ENCODE measurements at regions not wholly inside any gene's neighbourhood (a gene's known extent, or its start where the extent isn't known, plus 50 kb on each side); places are given as distances from the start of the nearest gene placed in this dataset.

GRCh38 chr5:158209219-158209908, 350.4 kb upstream of the CLINT1 start:
- 82 to 86% methylated on average over 5 of the region's 5 CpGs for WGBS, 2 donors
- H3K9ac ChIP-seq (ENCODE audit: insufficient read depth in 1 of 2, low read length in 2 of 2) = no peak overlapping the region
- H3K4me1 ChIP-seq (ENCODE audit: control insufficient read depth in 5 of 5, insufficient read depth in 5 of 5, low read length in 5 of 5) = no peaks in the 10 kb centered on the region
- H3K27me3 ChIP-seq (ENCODE audit: control insufficient read depth in 3 of 3, insufficient read depth in 3 of 3, low read length in 2 of 3) = no peaks in the 10 kb centered on the region
- no peak overlapping the region for H3K4me3 ChIP-seq
- DNase-seq (no peak), ATAC-seq (ENCODE audit: insufficient read depth, low FRiP score) (no peak)
- no peak overlapping the region for H3K27ac ChIP-seq (ENCODE audit: low read depth in 1 of 2, low read length in 1 of 2)
- no peaks in the 10 kb centered on the region for H3K36me3 ChIP-seq (ENCODE audit: control insufficient read depth in 4 of 4, insufficient read depth in 4 of 4, low read length in 4 of 4)
- H3K9me3 ChIP-seq (ENCODE audit: control insufficient read depth in 4 of 4, insufficient read depth in 3 of 4, low read length in 3 of 4) = no peaks in the 10 kb centered on the region
- no peak for TF ChIP-seq CTCF (IDR thresholded peaks at IDR 0.05; ENCODE audit: control extremely low read depth, extremely low read depth)

- Histone ChIP-seq H3K27me3 (ENCODE audit: control insufficient read depth in 3 of 3, insufficient read depth in 3 of 3, low read length in 2 of 3) (no peaks in the 10 kb centered on the region), H3K27ac (ENCODE audit: low read depth in 1 of 2, low read length in 1 of 2) (no peak overlapping the region), H3K4me1 (ENCODE audit: control insufficient read depth in 5 of 5, insufficient read depth in 5 of 5, low read length in 5 of 5) (no peaks in the 10 kb centered on the region), H3K9ac (ENCODE audit: insufficient read depth in 1 of 2, low read length in 2 of 2) (no peak overlapping the region), H3K36me3 (ENCODE audit: control insufficient read depth in 4 of 4, insufficient read depth in 4 of 4, low read length in 4 of 4) (no peaks in the 10 kb centered on the region), H3K4me3 (no peak overlapping the region), H3K9me3 (ENCODE audit: control insufficient read depth in 4 of 4, insufficient read depth in 3 of 4, low read length in 3 of 4) (peaks cover 0 to 2% (median 0%) of the 10 kb centered on the region in 4 donors)
- no peak for TF ChIP-seq CTCF (IDR thresholded peaks at IDR 0.05; ENCODE audit: control extremely low read depth, extremely low read depth)
- 91 to 93% methylated on average over 10 of the region's 10 CpGs for WGBS, 2 donors
- DNase-seq (no peak), ATAC-seq (ENCODE audit: insufficient read depth, low FRiP score) (no peak)
These were observed 348.8 kb upstream of the CLINT1 start for GRCh38 chr5:158207733-158208132.

- Histone ChIP-seq H3K27me3 (ENCODE audit: control insufficient read depth in 3 of 3, insufficient read depth in 3 of 3, low read length in 2 of 3) (no peaks in the 10 kb centered on the region), H3K9ac (ENCODE audit: insufficient read depth in 1 of 2, low read length in 2 of 2) (no peak overlapping the region), H3K27ac (ENCODE audit: low read depth in 1 of 2, low read length in 1 of 2) (no peak overlapping the region), H3K4me3 (no peak overlapping the region), H3K9me3 (ENCODE audit: control insufficient read depth in 4 of 4, insufficient read depth in 3 of 4, low read length in 3 of 4) (peaks cover 0 to 2% (median 0%) of the 10 kb centered on the region in 4 donors), H3K36me3 (ENCODE audit: control insufficient read depth in 4 of 4, insufficient read depth in 4 of 4, low read length in 4 of 4) (no peaks in the 10 kb centered on the region), H3K4me1 (ENCODE audit: control insufficient read depth in 5 of 5, insufficient read depth in 5 of 5, low read length in 5 of 5) (no peaks in the 10 kb centered on the region)
- DNase-seq (no peak), ATAC-seq (ENCODE audit: insufficient read depth, low FRiP score) (no peak)
- no peak for TF ChIP-seq CTCF (IDR thresholded peaks at IDR 0.05; ENCODE audit: control extremely low read depth, extremely low read depth)
- WGBS, 2 donors = 94 to 96% methylated on average over 2 of the region's 2 CpGs
These were observed 347.0 kb upstream of the CLINT1 start for GRCh38 chr5:158205992-158206391.

- TF ChIP-seq CTCF (IDR thresholded peaks at IDR 0.05; ENCODE audit: control extremely low read depth, extremely low read depth) = no peak
- Histone ChIP-seq H3K27me3 (ENCODE audit: control insufficient read depth in 3 of 3, insufficient read depth in 3 of 3, low read length in 2 of 3) (no peaks in the 10 kb centered on the region), H3K9me3 (ENCODE audit: control insufficient read depth in 4 of 4, insufficient read depth in 3 of 4, low read length in 3 of 4) (peaks cover 0 to 2% (median 0%) of the 10 kb centered on the region in 4 donors), H3K27ac (ENCODE audit: low read depth in 1 of 2, low read length in 1 of 2) (no peak overlapping the region), H3K9ac (ENCODE audit: insufficient read depth in 1 of 2, low read length in 2 of 2) (no peak overlapping the region), H3K4me3 (no peak overlapping the region), H3K36me3 (ENCODE audit: control insufficient read depth in 4 of 4, insufficient read depth in 4 of 4, low read length in 4 of 4) (no peaks in the 10 kb centered on the region), H3K4me1 (ENCODE audit: control insufficient read depth in 5 of 5, insufficient read depth in 5 of 5, low read length in 5 of 5) (no peaks in the 10 kb centered on the region)
- DNase-seq (no peak), ATAC-seq (ENCODE audit: insufficient read depth, low FRiP score) (no peak)
- WGBS, 2 donors = 85 to 89% methylated on average over 8 of the region's 8 CpGs
These were observed 344.3 kb upstream of the CLINT1 start for GRCh38 chr5:158203261-158203660.

Data from lung (tissue), 11 donors.